Peyer's patch (tissue), 4 donors: ENCODE measurements at regions not wholly inside any gene's neighbourhood (a gene's known extent, or its start where the extent isn't known, plus 50 kb on each side); places are given as distances from the start of the nearest gene placed in this dataset.

Experiments used
- DNase-seq, 3 donors: peaks; one replicate each; pipeline ENCODE4 v3.0.0-alpha.2; 2017 to 2019
- H3K27ac ChIP-seq, 4 donors: fragments of 200-600 bp; sonication (generic); one replicate each; pipeline ENCODE4 v1.5.1; 2016 to 2019
- H3K27me3 ChIP-seq, 2 donors: fragments of 200-600 bp; sonication (generic); one replicate each; pipeline ENCODE4 v1.5.1; 2019
- H3K36me3 ChIP-seq, 3 donors: fragments of 200-600 bp; sonication (generic); one replicate each; pipeline ENCODE4 v1.5.1; 2016 to 2019
- H3K4me1 ChIP-seq, 4 donors: fragments of 200-600 bp; sonication (generic); one replicate each; pipeline ENCODE4 v1.5.1; 2016 to 2019
- H3K4me3 ChIP-seq, 4 donors: fragments of 200-600 bp; sonication (generic); 1 replicate in 3 of 4; 2 replicates in 1 of 4; pipeline ENCODE4 v1.5.1; 2016 to 2019; ENCODE audit warnings: mild to moderate bottlenecking in 1 of 4
- H3K9me3 ChIP-seq, 4 donors: fragments of 200-600 bp; sonication (generic); one replicate each; pipeline ENCODE4 v1.5.1; 2016 to 2019; ENCODE audit warnings: mild to moderate bottlenecking in 1 of 4
- POLR2A ChIP-seq, 2 donors: fragments of 450-650 bp; IDR thresholded peaks; one replicate each; pipeline ENCODE4 v1.5.1; 2017; ENCODE audit warnings: antibody characterized with exemption in 2 of 2, mild to moderate bottlenecking in 2 of 2, moderate library complexity in 2 of 2
- TF ChIP-seq, protein P1 (sequence below), 6 experiments: fragments of 450-650 bp in 4 of 6; fragments of 200-600 bp in 2 of 6; sonication (generic) in 1 of 6; IDR thresholded peaks; one replicate each; pipeline ENCODE4 v1.5.1; 2017 to 2019; ENCODE audit warnings: antibody characterized with exemption in 6 of 6, mild to moderate bottlenecking in 3 of 6, moderate library complexity in 1 of 6

DNA sequence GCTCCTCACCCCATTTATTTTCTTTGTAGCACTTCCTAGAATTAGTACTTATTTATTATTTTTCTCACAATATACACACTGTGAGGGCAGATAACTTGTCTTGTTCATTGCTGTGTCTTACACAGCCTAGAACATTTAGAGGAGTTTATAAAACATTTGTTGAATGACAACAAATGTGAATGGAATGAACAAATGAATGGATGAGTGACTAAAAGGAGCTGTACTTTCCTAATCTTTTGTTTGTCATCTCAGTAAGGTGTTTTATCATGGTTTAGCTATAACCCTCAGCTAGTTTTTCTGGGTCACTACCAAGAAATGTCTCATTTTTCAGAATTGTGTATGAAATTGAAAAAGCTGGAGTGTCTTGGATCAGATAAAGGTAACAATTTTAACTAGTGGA, 239.3 kb upstream of the KCNK2 start:
- no peak for TF ChIP-seq POLR2A (IDR thresholded peaks at IDR 0.05)
- TF ChIP-seq, protein P1, sequence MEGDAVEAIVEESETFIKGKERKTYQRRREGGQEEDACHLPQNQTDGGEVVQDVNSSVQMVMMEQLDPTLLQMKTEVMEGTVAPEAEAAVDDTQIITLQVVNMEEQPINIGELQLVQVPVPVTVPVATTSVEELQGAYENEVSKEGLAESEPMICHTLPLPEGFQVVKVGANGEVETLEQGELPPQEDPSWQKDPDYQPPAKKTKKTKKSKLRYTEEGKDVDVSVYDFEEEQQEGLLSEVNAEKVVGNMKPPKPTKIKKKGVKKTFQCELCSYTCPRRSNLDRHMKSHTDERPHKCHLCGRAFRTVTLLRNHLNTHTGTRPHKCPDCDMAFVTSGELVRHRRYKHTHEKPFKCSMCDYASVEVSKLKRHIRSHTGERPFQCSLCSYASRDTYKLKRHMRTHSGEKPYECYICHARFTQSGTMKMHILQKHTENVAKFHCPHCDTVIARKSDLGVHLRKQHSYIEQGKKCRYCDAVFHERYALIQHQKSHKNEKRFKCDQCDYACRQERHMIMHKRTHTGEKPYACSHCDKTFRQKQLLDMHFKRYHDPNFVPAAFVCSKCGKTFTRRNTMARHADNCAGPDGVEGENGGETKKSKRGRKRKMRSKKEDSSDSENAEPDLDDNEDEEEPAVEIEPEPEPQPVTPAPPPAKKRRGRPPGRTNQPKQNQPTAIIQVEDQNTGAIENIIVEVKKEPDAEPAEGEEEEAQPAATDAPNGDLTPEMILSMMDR (IDR thresholded peaks at IDR 0.05) = no peak
- H3K27me3 ChIP-seq = no peaks in the 10 kb centered on the region
- H3K27ac ChIP-seq = no peak overlapping the region

DNA sequence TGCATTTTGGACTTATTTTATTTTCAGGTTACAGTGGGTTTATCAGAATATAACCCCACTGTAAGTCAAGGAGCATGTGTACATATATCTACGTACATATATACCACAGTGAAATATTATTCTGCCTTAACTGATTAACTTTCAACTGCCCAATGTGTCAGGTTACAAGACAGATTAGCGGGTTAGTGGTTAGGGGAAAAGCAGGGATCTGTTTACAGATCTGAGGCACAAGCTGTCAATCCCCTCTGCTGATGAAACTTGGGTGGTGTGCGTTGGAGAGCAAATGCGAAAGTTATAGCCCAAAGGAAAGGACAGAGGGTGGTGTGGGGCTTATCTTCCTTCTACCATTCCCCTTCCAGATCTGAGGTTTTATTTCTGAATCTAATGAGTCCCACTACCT, 238.2 kb upstream of the KCNK2 start:
- no peaks in the 10 kb centered on the region for H3K36me3 ChIP-seq
- H3K27me3 ChIP-seq = no peaks in the 10 kb centered on the region
- no peak for DNase-seq
- no peaks in the 10 kb centered on the region for H3K9me3 ChIP-seq
- H3K27ac ChIP-seq = no peak overlapping the region
- no peak for TF ChIP-seq POLR2A (IDR thresholded peaks at IDR 0.05)
- TF ChIP-seq, protein P1 (IDR thresholded peaks at IDR 0.05) = no peak
- no peaks in the 10 kb centered on the region for H3K4me1 ChIP-seq
- H3K4me3 ChIP-seq = no peak overlapping the region

More for the DNA sequence above, 239.3 kb upstream of the KCNK2 start:
- H3K36me3 ChIP-seq = no peaks in the 10 kb centered on the region
- no peak for DNase-seq
- no peaks in the 10 kb centered on the region for H3K4me1 ChIP-seq
- no peak overlapping the region for H3K4me3 ChIP-seq
- no peaks in the 10 kb centered on the region for H3K9me3 ChIP-seq

GRCh38 chr1:214846276-214846675, 236.3 kb upstream of the KCNK2 start:
- Histone ChIP-seq H3K27ac (no peak overlapping the region), H3K27me3 (no peaks in the 10 kb centered on the region), H3K4me1 (no peaks in the 10 kb centered on the region), H3K9me3 (no peaks in the 10 kb centered on the region), H3K36me3 (no peaks in the 10 kb centered on the region), H3K4me3 (no peak overlapping the region)
- TF ChIP-seq POLR2A (IDR thresholded peaks at IDR 0.05) = no peak
- TF ChIP-seq, protein P1 (IDR thresholded peaks at IDR 0.05) = no peak
- no peak for DNase-seq

DNA sequence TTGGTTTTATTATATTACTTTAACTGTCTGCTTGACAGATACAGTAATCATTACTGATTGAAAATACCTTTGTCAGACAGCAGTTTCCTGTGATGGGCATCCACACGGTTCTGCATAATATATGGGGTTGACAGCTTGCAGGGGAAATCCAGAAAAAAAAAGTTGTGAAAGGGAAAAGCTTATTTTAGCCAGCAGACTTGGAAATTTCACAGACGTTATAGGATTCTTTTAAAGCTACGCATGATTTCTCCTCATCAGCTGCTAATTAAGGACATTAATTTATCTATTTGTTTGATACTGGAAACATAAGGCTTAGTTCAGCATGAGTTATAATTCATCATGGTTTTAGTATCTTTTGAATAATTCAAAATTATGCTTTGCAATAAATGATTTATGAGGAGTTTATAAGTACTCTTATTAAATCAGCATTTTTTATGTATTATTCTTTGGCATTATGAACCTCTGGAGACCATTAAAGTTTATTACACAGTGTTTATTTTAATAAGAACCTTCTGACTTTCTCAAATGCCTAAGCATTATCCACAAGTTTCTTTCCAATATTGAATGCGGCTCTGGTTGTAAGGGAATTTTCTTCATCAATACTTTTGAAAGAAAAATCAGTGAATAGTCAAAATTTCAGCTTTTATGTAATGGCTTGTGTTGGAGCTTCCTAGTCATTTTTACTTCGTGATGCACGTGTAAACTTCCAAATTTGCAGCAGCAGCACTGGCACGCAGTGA, 235.3 kb upstream of the KCNK2 start:
- no peaks in the 10 kb centered on the region for H3K36me3 ChIP-seq
- H3K4me3 ChIP-seq = no peak overlapping the region
- DNase-seq = no peak
- no peak for TF ChIP-seq POLR2A (IDR thresholded peaks at IDR 0.05)
- TF ChIP-seq, protein P1 (IDR thresholded peaks at IDR 0.05) = no peak
- H3K4me1 ChIP-seq = no peaks in the 10 kb centered on the region
- H3K27ac ChIP-seq = no peak overlapping the region
- H3K9me3 ChIP-seq = no peaks in the 10 kb centered on the region
- H3K27me3 ChIP-seq = no peaks in the 10 kb centered on the region

GRCh38 chr1:214848101-214848500, 234.4 kb upstream of the KCNK2 start:
- Histone ChIP-seq H3K36me3 (no peaks in the 10 kb centered on the region), H3K9me3 (no peaks in the 10 kb centered on the region), H3K4me3 (no peak overlapping the region), H3K27ac (no peak overlapping the region), H3K27me3 (no peaks in the 10 kb centered on the region), H3K4me1 (no peaks in the 10 kb centered on the region)
- no peak for DNase-seq
- no peak for TF ChIP-seq POLR2A (IDR thresholded peaks at IDR 0.05)
- TF ChIP-seq, protein P1 (IDR thresholded peaks at IDR 0.05) = no peak
